GM21381 (cell line): ENCODE measurements at regions not wholly inside any gene's neighbourhood (a gene's known extent, or its start where the extent isn't known, plus 50 kb on each side); places are given as distances from the start of the nearest gene placed in this dataset.

ENCODE experiments used
- ATAC-seq: cut with Tn5 transposase; IDR thresholded peaks from one replicate; pipeline ENCODE4 v1.9.1; 2021; ENCODE audit warnings: mild to moderate bottlenecking, moderate library complexity; ENCODE audit not compliant: unreplicated experiment

DNA sequence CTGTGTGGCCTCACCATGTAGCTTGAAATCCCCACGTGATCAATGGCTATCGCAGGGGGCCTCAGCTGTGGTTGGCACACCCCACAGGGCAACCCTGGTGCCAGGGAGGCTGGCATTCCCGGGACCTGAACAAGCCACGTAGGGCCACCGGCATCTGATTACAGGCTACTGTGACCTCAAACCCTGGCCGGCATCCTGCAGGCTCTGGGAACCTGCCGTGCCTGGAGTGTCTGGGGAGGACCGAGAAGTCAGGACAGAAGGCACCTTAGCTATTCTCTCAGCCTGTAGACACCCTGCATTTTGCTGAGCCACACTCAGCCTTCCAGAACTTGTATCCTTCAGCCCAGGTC lies 213.0 kb downstream of the GLI2 start:
- no peak for ATAC-seq

GRCh38 chr2:120949027-120949956 lies 213.6 kb downstream of the GLI2 start:
- no peak for ATAC-seq

DNA sequence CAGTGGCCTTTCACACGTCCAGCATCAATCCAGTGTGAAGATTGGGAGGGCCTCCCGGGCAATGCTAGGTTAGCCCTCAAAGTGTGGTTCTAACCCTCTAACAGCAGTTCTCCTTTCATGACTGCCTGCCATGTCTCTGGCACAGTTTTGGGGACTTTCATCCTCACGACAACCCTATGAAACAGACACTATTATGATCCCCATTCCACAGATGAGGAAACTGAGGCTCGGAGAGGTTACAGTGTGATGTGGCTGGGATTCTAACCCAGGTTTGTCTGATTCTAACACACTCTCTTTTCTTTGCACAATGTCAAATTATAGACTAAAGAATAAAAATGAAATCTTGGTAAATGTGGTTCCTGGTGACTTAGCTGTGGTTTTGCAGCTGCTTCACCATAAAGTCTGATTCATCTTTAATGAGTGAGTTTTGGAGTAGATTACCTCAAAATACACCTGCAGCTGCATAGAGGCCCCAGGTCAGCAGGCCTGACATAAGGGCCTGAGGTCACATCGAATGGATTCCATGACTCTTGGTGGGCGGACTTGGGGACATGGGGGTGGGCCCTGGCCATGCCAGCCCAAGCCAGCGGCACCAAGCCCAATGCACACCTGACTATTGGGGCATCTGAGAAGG lies 214.4 kb downstream of the GLI2 start:
- no peak for ATAC-seq

GRCh38 chr2:120951693-120952092 lies 216.0 kb downstream of the GLI2 start:
- ATAC-seq = no peak

DNA sequence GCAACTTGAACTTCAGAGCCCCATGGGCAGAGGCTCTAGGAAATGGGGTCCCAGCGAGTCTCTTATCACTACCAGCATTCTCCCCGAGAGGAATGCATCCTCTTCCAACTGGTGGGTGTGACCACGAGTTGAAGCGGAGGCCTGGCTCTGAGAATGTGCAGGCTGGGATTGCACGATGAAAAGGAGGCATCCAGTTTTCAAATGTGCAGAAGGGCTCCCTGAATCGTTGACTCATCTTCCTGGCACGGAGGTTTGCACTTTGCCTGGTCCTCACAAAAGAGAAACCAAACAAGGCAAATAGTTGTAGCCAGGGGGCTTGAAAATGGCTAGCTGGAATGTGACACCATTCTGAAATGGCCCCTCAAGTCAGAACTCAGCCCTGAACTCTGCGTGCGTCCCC lies 216.7 kb downstream of the GLI2 start:
- no peak for ATAC-seq

DNA sequence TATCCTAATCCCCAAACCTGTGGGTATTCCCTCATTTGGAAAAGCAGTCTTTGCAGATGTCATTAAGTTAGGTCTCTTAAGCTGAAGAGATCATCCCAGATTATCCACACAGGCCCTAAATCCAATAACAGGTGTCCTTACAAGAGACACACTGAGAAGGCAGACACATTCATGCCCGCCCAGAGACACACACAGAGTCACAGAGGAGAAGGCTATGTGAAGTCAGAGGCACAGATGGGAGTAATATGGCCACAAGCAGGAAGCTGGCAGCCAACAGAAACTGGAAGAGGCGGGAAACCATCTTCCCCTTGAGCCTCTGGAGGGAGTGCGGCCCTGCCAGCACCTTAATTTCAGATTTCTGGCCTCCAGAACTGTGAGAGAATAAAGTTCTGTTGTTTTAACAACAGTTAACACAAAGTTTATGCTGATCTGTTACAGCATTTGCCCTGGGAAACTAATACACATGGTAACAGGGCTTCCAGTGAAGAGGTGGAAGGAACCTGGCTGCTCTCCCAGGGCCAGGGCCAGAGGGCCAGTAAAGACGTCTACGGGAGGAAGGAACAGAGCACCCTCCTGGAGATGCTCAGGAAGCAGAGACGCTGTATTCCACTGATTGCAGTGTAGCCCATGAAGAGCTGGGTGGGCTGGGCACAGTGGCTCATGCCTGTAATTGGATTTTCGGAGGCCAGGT lies 217.5 kb downstream of the GLI2 start:
- ATAC-seq = no peak

- no peak for ATAC-seq
Measured at GRCh38 chr2:120953843-120954584, 218.3 kb downstream of the GLI2 start.

GRCh38 chr2:120954939-120955338 lies 219.3 kb downstream of the GLI2 start:
- no peak for ATAC-seq

GRCh38 chr2:120955427-120955826 lies 219.8 kb downstream of the GLI2 start:
- no peak for ATAC-seq

- no peak for ATAC-seq
Measured at GRCh38 chr2:120956486-120957156, 221.0 kb downstream of the GLI2 start.

- no peak for ATAC-seq
Measured at GRCh38 chr2:120957905-120958304, 222.2 kb downstream of the GLI2 start.

DNA sequence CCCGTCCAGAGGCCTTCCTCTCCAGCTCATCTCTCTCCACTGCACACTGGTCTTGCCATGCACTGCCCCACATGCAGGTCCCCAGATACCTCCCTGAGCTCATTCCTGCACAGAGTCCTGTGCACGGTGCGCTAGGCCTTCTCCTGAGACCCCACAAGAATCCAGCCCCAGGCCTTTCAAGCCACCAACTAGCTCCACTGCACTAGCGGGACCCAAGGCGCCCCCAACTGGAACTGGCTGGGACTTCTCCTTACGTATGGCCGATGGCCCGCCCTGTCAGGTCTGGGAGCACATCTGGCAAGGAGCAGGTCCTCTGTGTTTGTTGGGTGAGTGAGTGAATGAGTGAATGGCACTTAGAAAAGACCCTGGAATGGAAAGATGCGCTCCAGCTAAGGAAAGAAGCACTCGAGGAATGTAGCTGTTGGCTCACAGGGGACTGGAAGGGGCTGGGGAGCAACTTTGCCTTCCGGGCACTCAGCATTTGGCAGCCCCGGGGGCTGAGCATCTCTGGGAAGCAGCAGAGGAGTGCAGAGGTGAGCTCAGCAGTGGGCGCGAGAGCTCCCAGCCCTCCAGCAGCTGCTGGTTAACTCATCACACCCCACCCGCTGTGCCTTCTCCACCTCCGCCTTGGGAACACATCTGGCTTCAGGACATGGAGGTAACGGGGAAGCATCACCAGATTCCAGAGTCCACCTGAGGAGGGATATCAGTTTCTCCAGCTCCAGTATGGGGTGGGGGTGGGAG lies 223.1 kb downstream of the GLI2 start:
- no peak for ATAC-seq

- no peak for ATAC-seq
Measured at GRCh38 chr2:120959426-120959825, 223.8 kb downstream of the GLI2 start.

DNA sequence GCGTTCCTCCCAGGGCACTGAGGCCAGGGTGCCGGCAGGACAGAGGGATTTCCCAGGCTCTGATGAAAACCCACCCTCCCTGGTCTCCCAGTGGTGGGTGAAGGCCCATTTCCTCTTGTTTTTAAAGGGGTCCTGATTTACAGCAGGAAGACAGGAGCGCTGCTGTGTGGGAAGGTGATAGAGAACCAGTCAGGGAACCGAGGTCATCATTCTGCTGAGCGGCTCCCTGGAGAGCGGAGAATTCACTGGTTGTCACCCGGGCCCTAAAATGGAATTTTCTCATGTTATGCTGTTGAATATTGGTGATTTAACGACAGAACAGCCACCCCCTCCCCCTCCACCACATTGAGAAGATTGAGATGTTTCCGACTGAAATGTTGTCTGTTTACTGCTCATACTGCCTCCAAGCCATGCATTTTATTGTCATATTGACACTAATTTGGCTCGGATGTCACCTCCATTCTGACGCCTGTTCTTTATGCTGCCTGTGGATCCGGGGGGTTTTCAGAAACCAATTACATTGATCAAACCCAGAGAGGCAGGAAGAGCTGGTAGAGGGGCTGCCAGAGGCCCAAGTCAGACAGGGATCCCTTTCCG lies 225.2 kb downstream of the GLI2 start:
- no peak for ATAC-seq

DNA sequence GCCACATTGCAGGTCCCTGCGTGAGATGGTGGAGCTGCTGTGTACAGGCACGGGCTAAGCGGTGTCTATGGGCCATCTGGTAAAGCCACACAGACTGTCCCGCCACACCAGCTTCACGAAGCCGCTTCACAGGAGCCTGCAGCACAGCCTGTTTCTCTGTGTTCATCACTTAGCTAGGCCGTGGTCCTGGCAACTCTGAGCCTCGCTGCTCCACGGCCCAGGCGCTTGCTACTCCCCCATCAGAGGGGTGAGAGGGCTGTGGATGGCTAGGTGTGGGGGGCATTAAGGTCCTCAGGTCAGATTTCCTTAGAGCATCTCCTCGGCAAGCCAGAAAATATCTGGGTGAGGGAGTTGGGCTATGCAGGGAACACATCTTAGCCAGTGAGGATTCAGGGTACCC lies 225.7 kb downstream of the GLI2 start:
- ATAC-seq = no peak

- ATAC-seq = no peak
Measured at GRCh38 chr2:120963997-120964705, 228.5 kb downstream of the GLI2 start.

DNA sequence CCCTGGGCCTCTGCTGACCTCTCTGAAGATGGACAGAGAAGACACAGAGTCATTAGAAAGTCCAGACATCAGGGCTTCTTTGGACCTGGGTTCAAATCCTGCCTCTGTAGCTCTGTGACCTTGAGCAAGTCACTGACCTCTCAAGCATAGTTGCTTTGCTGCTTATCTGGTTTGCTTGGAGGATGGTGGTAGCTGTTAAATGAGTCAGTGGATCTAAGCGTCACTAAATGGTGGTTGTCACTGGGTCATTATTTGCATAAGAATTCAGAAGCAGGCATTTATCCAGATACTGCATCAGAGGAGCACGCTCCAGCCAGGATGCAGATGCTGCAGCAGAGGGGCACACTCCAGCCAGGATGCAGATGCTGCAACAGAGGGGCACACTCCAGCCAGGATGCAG lies 229.2 kb downstream of the GLI2 start:
- no peak for ATAC-seq

GRCh38 chr2:120966510-120967254 lies 231.0 kb downstream of the GLI2 start:
- ATAC-seq = no peak
